ENCODE measurements at regions not wholly inside any gene's neighbourhood (a gene's known extent, or its start where the extent isn't known, plus 50 kb on each side); places are given as distances from the start of the nearest gene placed in this dataset.

- no peaks in the 10 kb centered on the region for H3K4me1 ChIP-seq (ENCODE audit: insufficient read depth, low read length)
- FAIRE-seq (no peak), DNase-seq (ENCODE audit: low spot score) (no peak), ATAC-seq (no peak)
- in situ Hi-C loops (cut with HindIII; ENCODE audit: extremely low pct_ligation_motif_present, low pct_unique_long_range_greater_than_20kb): no loop called here
- H3K27me3 ChIP-seq (ENCODE audit: control insufficient read depth in 1 of 2, insufficient read depth in 2 of 2, low read length in 2 of 2): no peaks in the 10 kb centered on the region
- WGBS (ENCODE audit: low lambda C conversion rate): 22% methylated on average over 2 of the region's 2 CpGs
- H3K4me2 ChIP-seq (ENCODE audit: low read depth, low read length): no peak overlapping the region
- no peak overlapping the region for H3K9ac ChIP-seq (ENCODE audit: insufficient read depth, low read depth, low read length)
- H3K27ac ChIP-seq (ENCODE audit: extremely low read length, insufficient read depth, low read length): no peak overlapping the region
- H3K79me2 ChIP-seq (ENCODE audit: insufficient read depth, low read length): no peaks in the 10 kb centered on the region
- H2AFZ ChIP-seq (ENCODE audit: low read length): no peak overlapping the region
- CTCF ChIA-PET (ENCODE audit: low intra/inter-chr PET ratio, low total read pairs): no interaction called here
- BruUV-seq (replicated peaks): no TSS peak
- no peaks in the 10 kb centered on the region for H3K36me3 ChIP-seq (replicated peaks in 1 of 2; ENCODE audit: control insufficient read depth in 1 of 2, insufficient read depth in 2 of 2, low read length in 2 of 2)
- intact Hi-C loops (cut with micrococcal nuclease; ENCODE audit: unreplicated experiment): no loop called here
- no peaks in the 10 kb centered on the region for H3K9me3 ChIP-seq (ENCODE audit: low read length)
- TF ChIP-seq MLX (CRISPR knock-in tag; IDR thresholded peaks at IDR 0.05) (no peak), NFIB (CRISPR knock-in tag; IDR thresholded peaks at IDR 0.05; ENCODE audit: borderline replicate concordance) (no peak)
- POLR2A ChIA-PET: no interaction called here
- H3K4me3 ChIP-seq (replicated peaks in 1 of 3; ENCODE audit: insufficient read depth in 1 of 3, low read depth in 2 of 3, low read length in 3 of 3): no peak overlapping the region
- no peaks in the 10 kb centered on the region for H4K20me1 ChIP-seq (ENCODE audit: insufficient read depth, low read length)
Measured at GRCh38 chr2:220499225-220499624, 871.8 kb downstream of the SLC4A3 start.

- Histone ChIP-seq H3K9ac (ENCODE audit: insufficient read depth, low read depth, low read length) (no peak overlapping the region), H4K20me1 (ENCODE audit: insufficient read depth, low read length) (no peaks in the 10 kb centered on the region), H3K4me3 (replicated peaks in 1 of 3; ENCODE audit: insufficient read depth in 1 of 3, low read depth in 2 of 3, low read length in 3 of 3) (no peak overlapping the region), H2AFZ (ENCODE audit: low read length) (no peak overlapping the region), H3K9me3 (ENCODE audit: low read length) (no peaks in the 10 kb centered on the region), H3K36me3 (replicated peaks in 1 of 2; ENCODE audit: control insufficient read depth in 1 of 2, insufficient read depth in 2 of 2, low read length in 2 of 2) (no peaks in the 10 kb centered on the region), H3K27ac (ENCODE audit: extremely low read length, insufficient read depth, low read length) (no peak overlapping the region), H3K4me1 (ENCODE audit: insufficient read depth, low read length) (no peaks in the 10 kb centered on the region), H3K4me2 (ENCODE audit: low read depth, low read length) (no peak overlapping the region), H3K27me3 (ENCODE audit: control insufficient read depth in 1 of 2, insufficient read depth in 2 of 2, low read length in 2 of 2) (no peaks in the 10 kb centered on the region), H3K79me2 (ENCODE audit: insufficient read depth, low read length) (no peaks in the 10 kb centered on the region)
- intact Hi-C loops (cut with micrococcal nuclease; ENCODE audit: unreplicated experiment): no loop called here
- no TSS peak for BruUV-seq (replicated peaks)
- ATAC-seq (no peak), FAIRE-seq (no peak), DNase-seq (ENCODE audit: low spot score) (no peak)
- in situ Hi-C loops (cut with HindIII; ENCODE audit: extremely low pct_ligation_motif_present, low pct_unique_long_range_greater_than_20kb): no loop called here
- WGBS (ENCODE audit: low lambda C conversion rate): 0% methylated on average over 3 of the region's 3 CpGs
- POLR2A ChIA-PET: no interaction called here
- CTCF ChIA-PET (ENCODE audit: low intra/inter-chr PET ratio, low total read pairs): no interaction called here
- TF ChIP-seq, protein P1, sequence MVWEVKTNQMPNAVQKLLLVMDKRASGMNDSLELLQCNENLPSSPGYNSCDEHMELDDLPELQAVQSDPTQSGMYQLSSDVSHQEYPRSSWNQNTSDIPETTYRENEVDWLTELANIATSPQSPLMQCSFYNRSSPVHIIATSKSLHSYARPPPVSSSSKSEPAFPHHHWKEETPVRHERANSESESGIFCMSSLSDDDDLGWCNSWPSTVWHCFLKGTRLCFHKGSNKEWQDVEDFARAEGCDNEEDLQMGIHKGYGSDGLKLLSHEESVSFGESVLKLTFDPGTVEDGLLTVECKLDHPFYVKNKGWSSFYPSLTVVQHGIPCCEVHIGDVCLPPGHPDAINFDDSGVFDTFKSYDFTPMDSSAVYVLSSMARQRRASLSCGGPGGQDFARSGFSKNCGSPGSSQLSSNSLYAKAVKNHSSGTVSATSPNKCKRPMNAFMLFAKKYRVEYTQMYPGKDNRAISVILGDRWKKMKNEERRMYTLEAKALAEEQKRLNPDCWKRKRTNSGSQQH (CRISPR knock-in tag; IDR thresholded peaks at IDR 0.05; ENCODE audit: low read depth): no peak
- TF ChIP-seq POLR2AphosphoS5 (IDR thresholded peaks at IDR 0.05; ENCODE audit: low read depth, low read length) (no peak), PHF20 (CRISPR knock-in tag; IDR thresholded peaks at IDR 0.05) (no peak), ISL2 (CRISPR knock-in tag; IDR thresholded peaks at IDR 0.05) (no peak), ZNF574 (CRISPR knock-in tag; IDR thresholded peaks at IDR 0.05) (no peak), ZNF687 (CRISPR knock-in tag; IDR thresholded peaks at IDR 0.05) (no peak)
- TF ChIP-seq, protein P2, sequence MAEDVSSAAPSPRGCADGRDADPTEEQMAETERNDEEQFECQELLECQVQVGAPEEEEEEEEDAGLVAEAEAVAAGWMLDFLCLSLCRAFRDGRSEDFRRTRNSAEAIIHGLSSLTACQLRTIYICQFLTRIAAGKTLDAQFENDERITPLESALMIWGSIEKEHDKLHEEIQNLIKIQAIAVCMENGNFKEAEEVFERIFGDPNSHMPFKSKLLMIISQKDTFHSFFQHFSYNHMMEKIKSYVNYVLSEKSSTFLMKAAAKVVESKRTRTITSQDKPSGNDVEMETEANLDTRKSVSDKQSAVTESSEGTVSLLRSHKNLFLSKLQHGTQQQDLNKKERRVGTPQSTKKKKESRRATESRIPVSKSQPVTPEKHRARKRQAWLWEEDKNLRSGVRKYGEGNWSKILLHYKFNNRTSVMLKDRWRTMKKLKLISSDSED (CRISPR knock-in tag; IDR thresholded peaks at IDR 0.05): no peak
Measured at GRCh38 chr2:220502539-220502938, 875.1 kb downstream of the SLC4A3 start.
